Tongue (tissue), 2 donors: ENCODE measurements at regions not wholly inside any gene's neighbourhood (a gene's known extent, or its start where the extent isn't known, plus 50 kb on each side); places are given as distances from the start of the nearest gene placed in this dataset. TPM values are rescaled to one million over a fixed set of nuclear protein-coding genes. Genes with fewer than 3 reads are reported as not detected.
"Not testable (repeated sequence)": the region's sequence is repeated elsewhere in the genome, so short reads cannot be mapped to it uniquely, and the experiment has no call there.

Source experiments
- DNase-seq: peaks from one replicate; pipeline ENCODE4 v3.0.0-alpha.2; 2015
- small RNA-seq: library from RNA; depleted of rRNA; stranded (forward); fragments of <200 nt; gene quantifications from one replicate; pipeline ENCODE3, GENCODE V24; 2014; ENCODE audit warnings: low replicate concordance

- not testable (repeated sequence) for DNase-seq
Measured at GRCh38 chr2:94737736-94738342, 133.4 kb upstream of the TEKT4 start.

GRCh38 chr2:94753466-94753998, 117.7 kb upstream of the TEKT4 start:
- no peak for DNase-seq

- DNase-seq: no peak
Measured at GRCh38 chr2:94758546-94758945, 112.7 kb upstream of the TEKT4 start.

GRCh38 chr2:94759211-94759610, 112.0 kb upstream of the TEKT4 start:
- DNase-seq: peak; percentile 21

GRCh38 chr2:94762600-94762999, 108.6 kb upstream of the TEKT4 start:
- DNase-seq: no peak

- DNase-seq: no peak
Measured at GRCh38 chr2:94763318-94763717, 107.9 kb upstream of the TEKT4 start.

GRCh38 chr2:94764331-94764730, 106.9 kb upstream of the TEKT4 start:
- DNase-seq: not testable (repeated sequence)

- no peak for DNase-seq
Measured at GRCh38 chr2:94767336-94767735, 103.9 kb upstream of the TEKT4 start.

- no peak for DNase-seq
Measured at GRCh38 chr2:94769733-94770132, 101.5 kb upstream of the TEKT4 start.

- no peak for DNase-seq
Measured at GRCh38 chr2:94774851-94775250, 96.4 kb upstream of the TEKT4 start.

- DNase-seq: no peak
Measured at GRCh38 chr2:94776036-94776435, 95.2 kb upstream of the TEKT4 start.

- not testable (repeated sequence) for DNase-seq
Measured at GRCh38 chr2:94785105-94785504, 86.1 kb upstream of the TEKT4 start.

- DNase-seq: not testable (repeated sequence)
Measured at GRCh38 chr2:94786424-94786823, 84.8 kb upstream of the TEKT4 start.

GRCh38 chr2:94790169-94790568, 81.1 kb upstream of the TEKT4 start:
- not testable (repeated sequence) for DNase-seq

GRCh38 chr2:94797235-94797634, 74.0 kb upstream of the TEKT4 start:
- DNase-seq: peak; percentile 1

Small RNA genes lying in the stretch of these regions (small RNA-seq; reads per million reads assigned to genes)
- not detected for gene CNN2P11
